Neural cell (in vitro differentiated cells): ENCODE measurements at regions not wholly inside any gene's neighbourhood (a gene's known extent, or its start where the extent isn't known, plus 50 kb on each side); places are given as distances from the start of the nearest gene placed in this dataset.

Experiments used
- H2AFZ ChIP-seq: fragments of 200-600, 300-800 bp; sonication (generic), shearing (Covaris generic); 2 replicates; pipeline ENCODE4 v1.6.0; 2014; ENCODE audit warnings: low read depth, mild to moderate bottlenecking, antibody characterized with exemption, low read length, moderate library complexity
- H3F3A ChIP-seq: fragments of 200-600 bp; shearing (Covaris generic); 2 replicates; pipeline ENCODE4 v1.6.1; 2016; ENCODE audit warnings: mild to moderate bottlenecking, moderate library complexity, mixed read lengths, antibody characterized with exemption, low read length; ENCODE audit not compliant: insufficient read depth, poor library complexity, severe bottlenecking
- H3K27ac ChIP-seq: fragments of 200-600, 300-800 bp; sonication (generic), shearing (Covaris generic); 2 replicates; pipeline ENCODE4 v1.5.1; 2014; ENCODE audit warnings: mild to moderate bottlenecking, low read length, moderate library complexity
- H3K27me3 ChIP-seq: fragments of 300-800, 200-600 bp; sonication (generic), shearing (Covaris generic); 2 replicates; pipeline ENCODE4 v1.6.0; 2014; ENCODE audit warnings: mild to moderate bottlenecking, low read depth, low read length, moderate library complexity; ENCODE audit not compliant: insufficient read depth
- H3K36me3 ChIP-seq: fragments of 300-800, 200-600 bp; sonication (generic), shearing (Covaris generic); 2 replicates; pipeline ENCODE4 v1.5.1; 2014; ENCODE audit warnings: mild to moderate bottlenecking, antibody characterized with exemption, low read length, moderate library complexity; ENCODE audit not compliant: insufficient read depth
- H3K4me2 ChIP-seq: fragments of 300-800, 200-600 bp; sonication (generic), shearing (Covaris generic); 2 replicates; pipeline ENCODE4 v1.6.0; 2014; ENCODE audit warnings: mild to moderate bottlenecking, low read length
- H3K4me3 ChIP-seq: fragments of 300-800, 200-600 bp; sonication (generic), shearing (Covaris generic); 2 replicates; pipeline ENCODE4 v1.5.1; 2014; ENCODE audit warnings: mild to moderate bottlenecking, low read length, moderate library complexity
- H3K79me2 ChIP-seq: fragments of 200-600 bp; shearing (Covaris generic); replicated peaks from 2 replicates; pipeline ENCODE4 v1.6.0; 2014; ENCODE audit warnings: mild to moderate bottlenecking, low read length, moderate library complexity; ENCODE audit not compliant: insufficient read depth
- H3K9ac ChIP-seq: fragments of 300-800, 200-600 bp; sonication (generic), shearing (Covaris generic); 2 replicates; pipeline ENCODE4 v1.6.1; 2016; ENCODE audit warnings: mild to moderate bottlenecking, low read length, mixed read lengths
- H3K9me2 ChIP-seq: fragments of 200-600 bp; shearing (Covaris generic); 2 replicates; pipeline ENCODE4 v1.6.1; 2016; ENCODE audit warnings: mild to moderate bottlenecking, low read length, mixed read lengths; ENCODE audit not compliant: insufficient read depth
- H3K9me3 ChIP-seq: fragments of 200-600, 300-800 bp; sonication (generic), shearing (Covaris generic); 2 replicates; pipeline ENCODE4 v1.6.1; 2016; ENCODE audit warnings: mild to moderate bottlenecking, mixed run types, low read length, moderate library complexity, mixed read lengths
- H4K20me1 ChIP-seq: fragments of 200-600 bp; shearing (Covaris generic); 2 replicates; pipeline ENCODE4 v1.6.1; 2016; ENCODE audit warnings: mild to moderate bottlenecking, mixed run types; ENCODE audit not compliant: insufficient read depth
- CTCF ChIP-seq: fragments of 450-650 bp; IDR thresholded peaks from 2 replicates; pipeline ENCODE4 v1.5.1; 2014; ENCODE audit warnings: antibody characterized with exemption, mild to moderate bottlenecking, moderate library complexity; ENCODE audit not compliant: poor library complexity, severe bottlenecking
- EP300 ChIP-seq: fragments of 450-650 bp; conservative IDR thresholded peaks from 2 replicates; pipeline ENCODE4 v1.6.1; 2014; ENCODE audit warnings: antibody characterized with exemption, mild to moderate bottlenecking, moderate library complexity; ENCODE audit not compliant: poor library complexity, severe bottlenecking
- EZH2 ChIP-seq: fragments of 200-600, 300-800 bp; shearing (Covaris generic), sonication (generic); IDR thresholded peaks from 2 replicates; pipeline ENCODE4 v1.6.1; 2014; ENCODE audit warnings: antibody characterized with exemption, low read length, borderline replicate concordance, mild to moderate bottlenecking; ENCODE audit not compliant: insufficient read depth, poor library complexity, severe bottlenecking
- MXI1 ChIP-seq: fragments of 450-650 bp; conservative IDR thresholded peaks from 2 replicates; pipeline ENCODE4 v1.6.1; 2014; ENCODE audit warnings: antibody characterized with exemption, mild to moderate bottlenecking; ENCODE audit not compliant: poor library complexity, severe bottlenecking
- POLR2AphosphoS5 ChIP-seq: IDR thresholded peaks from 2 replicates; pipeline ENCODE4 v1.6.1; 2012
- RAD21 ChIP-seq: fragments of 450-650 bp; conservative IDR thresholded peaks from 2 replicates; pipeline ENCODE4 v1.6.1; 2014; ENCODE audit warnings: antibody characterized with exemption, mild to moderate bottlenecking, moderate library complexity
- REST ChIP-seq: IDR thresholded peaks from 2 replicates; pipeline ENCODE4 v1.6.1; 2012; ENCODE audit warnings: borderline replicate concordance
- SMC3 ChIP-seq: fragments of 450-650 bp; conservative IDR thresholded peaks from 2 replicates; pipeline ENCODE4 v1.6.1; 2014; ENCODE audit warnings: antibody characterized with exemption, mild to moderate bottlenecking, moderate library complexity; ENCODE audit not compliant: poor library complexity
- TAF1 ChIP-seq: IDR thresholded peaks from 2 replicates; pipeline ENCODE4 v1.6.1; 2012; ENCODE audit warnings: low read depth

- H4K20me1 ChIP-seq: no peaks in the 10 kb centered on the region
- H3K4me2 ChIP-seq: no peak overlapping the region
- H3F3A ChIP-seq: no peaks in the 10 kb centered on the region
- no peaks in the 10 kb centered on the region for H3K9me2 ChIP-seq
- no peak for TF ChIP-seq SMC3
- no peak for TF ChIP-seq REST
- TF ChIP-seq EZH2: no peak
- no peak for TF ChIP-seq CTCF
- TF ChIP-seq TAF1: no peak
- no peak for TF ChIP-seq MXI1
- TF ChIP-seq EP300: no peak
- no peak for TF ChIP-seq POLR2AphosphoS5
- TF ChIP-seq RAD21: no peak
- H3K79me2 ChIP-seq: no peaks in the 10 kb centered on the region
- no peaks in the 10 kb centered on the region for H3K27me3 ChIP-seq
- H3K27ac ChIP-seq: no peak overlapping the region
- H3K9ac ChIP-seq: no peak overlapping the region
- no peak overlapping the region for H3K4me3 ChIP-seq
- H3K36me3 ChIP-seq: no peaks in the 10 kb centered on the region
- no peaks in the 10 kb centered on the region for H3K9me3 ChIP-seq
- no peak overlapping the region for H2AFZ ChIP-seq
Measured at GRCh38 chr1:55362558-55362957, 147.4 kb upstream of the USP24 start.

- TF ChIP-seq EZH2 (no peak), TAF1 (no peak), SMC3 (no peak)
- H3K79me2 ChIP-seq: no peaks in the 10 kb centered on the region
- no peak overlapping the region for H3K27ac ChIP-seq
- H2AFZ ChIP-seq: no peak overlapping the region
- no peak overlapping the region for H3K9ac ChIP-seq
- H3F3A ChIP-seq: no peaks in the 10 kb centered on the region
- H3K9me2 ChIP-seq: no peaks in the 10 kb centered on the region
- H3K9me3 ChIP-seq: no peaks in the 10 kb centered on the region
- no peaks in the 10 kb centered on the region for H3K27me3 ChIP-seq
- no peak overlapping the region for H3K4me2 ChIP-seq
- H3K4me3 ChIP-seq: no peak overlapping the region
- no peaks in the 10 kb centered on the region for H4K20me1 ChIP-seq
- no peaks in the 10 kb centered on the region for H3K36me3 ChIP-seq
Measured at GRCh38 chr1:55359611-55360010, 144.4 kb upstream of the USP24 start.

- Histone ChIP-seq H3K9ac (no peak overlapping the region), H3K27me3 (no peaks in the 10 kb centered on the region), H3K79me2 (no peaks in the 10 kb centered on the region), H3K9me2 (no peaks in the 10 kb centered on the region), H2AFZ (no peak overlapping the region), H3K4me3 (no peak overlapping the region), H3K9me3 (no peaks in the 10 kb centered on the region), H3K36me3 (no peaks in the 10 kb centered on the region), H3K4me2 (no peak overlapping the region), H4K20me1 (no peaks in the 10 kb centered on the region), H3F3A (no peaks in the 10 kb centered on the region), H3K27ac (no peak overlapping the region)
- TF ChIP-seq EZH2 (no peak), EP300 (no peak), REST (no peak), MXI1 (no peak), RAD21 (no peak), SMC3 (no peak), CTCF (no peak), POLR2AphosphoS5 (no peak), TAF1 (no peak)
Measured at GRCh38 chr1:55358581-55358980, 143.4 kb upstream of the USP24 start.
